Cardiac muscle cell (in vitro differentiated cells and primary cell): ENCODE measurements at regions not wholly inside any gene's neighbourhood (a gene's known extent, or its start where the extent isn't known, plus 50 kb on each side); places are given as distances from the start of the nearest gene placed in this dataset.

Experiments
- DNase-seq, 2 donors: peaks; one replicate each; pipeline versions ENCODE4 v3.0.0 to v3.0.0-alpha.2; 2010 to 2017; ENCODE audit warnings: low read depth in 1 of 2, low spot score in 1 of 2
- H3K27ac ChIP-seq: fragments of 200-600 bp; sonication (generic); 2 replicates; pipeline ENCODE4 v1.5.1; 2016
- H3K27me3 ChIP-seq: fragments of 200-600 bp; sonication (generic); 2 replicates; pipeline ENCODE4 v1.6.0; 2016; ENCODE audit warnings: control low read depth
- H3K36me3 ChIP-seq: fragments of 200-600 bp; sonication (generic); 2 replicates; pipeline ENCODE4 v1.5.1; 2016; ENCODE audit warnings: control low read depth
- H3K4me1 ChIP-seq: fragments of 200-600 bp; sonication (generic); 2 replicates; pipeline ENCODE4 v1.8.1; 2017; ENCODE audit warnings: low read depth, mild to moderate bottlenecking, mixed run types
- H3K4me3 ChIP-seq: fragments of 200-600 bp; sonication (generic); 2 replicates; pipeline ENCODE4 v1.5.1; 2016; ENCODE audit warnings: mild to moderate bottlenecking
- H3K9me3 ChIP-seq: fragments of 200-600 bp; sonication (generic); 2 replicates; pipeline ENCODE4 v1.5.1; 2017; ENCODE audit warnings: low read depth, mild to moderate bottlenecking, control low read depth
- CTCF ChIP-seq: IDR thresholded peaks from 2 replicates; pipeline ENCODE4 v1.5.1; 2012; ENCODE audit warnings: low read depth, mild to moderate bottlenecking, low read length

- no peak overlapping the region for H3K27ac ChIP-seq
- H3K36me3 ChIP-seq: no peaks in the 10 kb centered on the region
- no peak for DNase-seq
- H3K4me3 ChIP-seq: no peak overlapping the region
- H3K9me3 ChIP-seq: no peaks in the 10 kb centered on the region
- TF ChIP-seq CTCF: no peak
- H3K4me1 ChIP-seq: no peaks in the 10 kb centered on the region
- H3K27me3 ChIP-seq: no peaks in the 10 kb centered on the region
Observed at GRCh38 chr5:12825163-12825562, 920.9 kb upstream of the CTNND2 start.

DNA sequence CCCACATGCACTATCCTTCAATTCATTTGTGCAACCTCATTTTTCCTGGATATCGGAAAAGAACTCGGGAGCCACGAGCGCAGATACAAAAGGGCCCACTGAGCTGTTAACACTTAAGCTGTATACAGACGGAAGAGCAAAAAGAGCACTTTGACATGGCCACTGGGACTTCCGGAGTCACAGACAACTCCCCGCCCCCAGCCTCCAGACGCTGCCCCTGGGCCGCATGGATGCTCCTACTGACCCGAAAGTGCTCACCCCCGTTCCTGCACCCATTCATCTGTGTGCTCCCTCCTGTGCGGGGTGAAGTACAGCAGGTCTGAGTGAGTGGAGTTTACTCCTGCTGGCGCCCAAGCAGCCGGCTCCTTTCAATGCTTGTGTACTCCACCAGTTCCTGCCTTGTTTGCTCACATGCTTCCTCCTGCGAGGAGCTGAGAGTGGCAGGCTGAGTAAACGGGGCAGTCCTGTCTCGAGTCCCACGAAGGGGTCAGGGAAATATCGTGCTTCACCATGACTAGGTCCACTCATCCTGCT, 901.0 kb upstream of the CTNND2 start:
- no peaks in the 10 kb centered on the region for H3K4me1 ChIP-seq
- no peaks in the 10 kb centered on the region for H3K27me3 ChIP-seq
- DNase-seq: no peak
- no peak overlapping the region for H3K27ac ChIP-seq
- no peaks in the 10 kb centered on the region for H3K36me3 ChIP-seq
- TF ChIP-seq CTCF: no peak
- no peaks in the 10 kb centered on the region for H3K9me3 ChIP-seq
- H3K4me3 ChIP-seq: no peak overlapping the region

DNA sequence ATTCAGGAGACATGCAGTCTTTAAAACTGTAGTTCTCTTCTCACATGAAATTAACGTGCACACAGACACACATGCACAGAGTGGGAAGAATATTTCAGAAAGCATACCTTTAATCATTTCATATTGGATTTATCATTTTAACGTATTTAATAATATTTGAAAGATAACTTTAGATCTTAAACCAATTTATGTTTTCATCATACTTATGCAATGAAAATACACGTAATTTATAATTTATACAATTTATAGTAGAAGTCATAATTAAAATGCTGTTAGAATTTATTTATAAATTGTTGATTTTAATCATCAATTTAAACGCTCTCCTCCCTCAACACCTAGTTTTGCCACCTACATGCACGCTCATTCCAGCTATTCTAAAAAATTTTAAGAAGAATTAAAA, 894.9 kb upstream of the CTNND2 start:
- Histone ChIP-seq H3K4me3 (no peak overlapping the region), H3K9me3 (no peaks in the 10 kb centered on the region), H3K27me3 (no peaks in the 10 kb centered on the region), H3K4me1 (no peaks in the 10 kb centered on the region), H3K27ac (no peak overlapping the region), H3K36me3 (no peaks in the 10 kb centered on the region)
- no peak for TF ChIP-seq CTCF
- no peak for DNase-seq

GRCh38 chr5:12795333-12795663, 891.1 kb upstream of the CTNND2 start:
- TF ChIP-seq CTCF: no peak
- Histone ChIP-seq H3K4me1 (no peaks in the 10 kb centered on the region), H3K36me3 (no peaks in the 10 kb centered on the region), H3K9me3 (no peaks in the 10 kb centered on the region), H3K27me3 (no peaks in the 10 kb centered on the region), H3K27ac (no peak overlapping the region), H3K4me3 (no peak overlapping the region)
- DNase-seq: no peak

- DNase-seq: no peak
- H3K27ac ChIP-seq: no peak overlapping the region
Observed at GRCh38 chr5:12794476-12795332, 890.5 kb upstream of the CTNND2 start.

More at GRCh38 chr5:12794476-12795332, 890.5 kb upstream of the CTNND2 start:
- Histone ChIP-seq H3K27me3 (no peaks in the 10 kb centered on the region), H3K36me3 (no peaks in the 10 kb centered on the region), H3K4me1 (no peaks in the 10 kb centered on the region), H3K9me3 (no peaks in the 10 kb centered on the region), H3K4me3 (no peak overlapping the region)
- TF ChIP-seq CTCF: no peak
